Activated CD8-positive, alpha-beta memory T cell treated with anti-CD3 and anti-CD28 coated beads, Interleukin-2, amount 50 U/mL, for 1 hour (primary cell): ENCODE measurements at regions not wholly inside any gene's neighbourhood (a gene's known extent, or its start where the extent isn't known, plus 50 kb on each side); places are given as distances from the start of the nearest gene placed in this dataset.

Source experiments
- DNase-seq: peaks from one replicate; pipeline ENCODE4 v3.0.0-alpha.2; 2020; ENCODE audit errors: extremely low read depth

- DNase-seq: no peak
These were observed 1441.4 kb downstream of the AACS start for GRCh38 chr12:126506426-126507182.

GRCh38 chr12:126507231-126507630 is 1442.0 kb downstream of the AACS start:
- DNase-seq: no peak

- no peak for DNase-seq
These were observed 1444.3 kb downstream of the AACS start for GRCh38 chr12:126509572-126509971.

- no peak for DNase-seq
These were observed 1445.4 kb downstream of the AACS start for GRCh38 chr12:126510630-126511029.

- DNase-seq: no peak
These were observed 1448.0 kb downstream of the AACS start for GRCh38 chr12:126512916-126513913.

GRCh38 chr12:126518596-126519200 is 1453.5 kb downstream of the AACS start:
- DNase-seq: no peak

DNA sequence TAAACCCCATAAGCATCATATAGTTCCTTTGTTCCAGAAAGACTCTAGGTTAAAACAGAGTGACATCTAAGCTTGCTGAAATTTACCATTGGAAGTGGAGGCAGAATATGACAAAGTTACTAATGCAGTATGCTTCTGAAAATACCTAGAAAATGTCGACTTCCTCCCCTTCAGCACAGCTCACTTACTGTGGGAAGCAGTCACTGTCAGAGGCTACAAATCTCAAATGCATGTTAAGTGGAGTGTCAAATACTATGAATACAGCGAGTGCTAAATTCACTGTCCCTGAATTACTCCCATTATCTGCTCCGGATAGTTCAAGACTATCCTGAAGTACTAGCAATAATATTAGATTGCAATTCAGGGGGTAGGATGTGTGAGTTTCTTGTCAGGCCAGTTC is 1454.6 kb downstream of the AACS start:
- DNase-seq: no peak

DNA sequence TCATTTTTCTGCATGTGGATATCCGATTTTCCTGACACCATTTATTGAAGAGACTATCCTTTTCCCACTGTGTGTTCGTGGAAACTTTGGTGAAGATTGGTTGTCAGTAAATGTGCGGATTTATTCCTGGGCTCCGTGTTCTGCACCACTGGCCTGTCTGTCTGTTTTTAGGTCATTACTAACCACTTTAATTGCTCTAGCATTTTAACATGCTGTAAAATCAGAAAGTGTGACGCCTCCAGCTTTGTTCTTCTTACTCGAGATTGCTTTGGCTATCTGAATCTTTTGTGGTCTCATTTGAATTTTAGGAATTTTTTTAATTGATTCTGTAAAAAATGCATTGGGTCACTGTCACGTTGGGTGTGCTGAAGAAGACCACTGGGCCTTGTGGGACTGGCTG is 1458.7 kb downstream of the AACS start:
- DNase-seq: no peak

- DNase-seq: no peak
These were observed 1469.3 kb downstream of the AACS start for GRCh38 chr12:126534495-126534894.

DNA sequence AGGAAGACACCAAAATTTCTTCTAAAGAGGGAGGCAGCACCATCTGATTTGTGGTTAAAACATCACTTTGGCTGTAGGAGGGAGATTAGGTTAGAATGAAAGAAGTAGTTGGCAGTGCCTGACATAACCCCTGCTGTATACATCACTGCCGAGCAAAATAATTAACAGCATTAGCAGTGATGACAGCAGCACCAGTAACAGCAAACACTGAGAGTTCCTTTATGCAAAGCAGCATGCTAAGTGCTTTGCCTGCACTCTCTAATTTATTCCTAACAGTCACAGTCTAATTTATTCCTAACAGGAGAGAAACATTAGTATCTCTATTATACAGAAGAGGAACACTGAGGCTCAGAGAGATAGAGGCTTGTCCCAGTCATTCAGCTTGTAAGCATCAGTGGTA is 1469.7 kb downstream of the AACS start:
- no peak for DNase-seq

GRCh38 chr12:126535971-126536370 is 1470.7 kb downstream of the AACS start:
- no peak for DNase-seq

- DNase-seq: no peak
These were observed 1472.8 kb downstream of the AACS start for GRCh38 chr12:126537961-126538530.

GRCh38 chr12:126538888-126539287 is 1473.7 kb downstream of the AACS start:
- DNase-seq: no peak

- no peak for DNase-seq
These were observed 1480.2 kb downstream of the AACS start for GRCh38 chr12:126545411-126545810.

GRCh38 chr12:126547905-126548304 is 1482.7 kb downstream of the AACS start:
- no peak for DNase-seq

DNA sequence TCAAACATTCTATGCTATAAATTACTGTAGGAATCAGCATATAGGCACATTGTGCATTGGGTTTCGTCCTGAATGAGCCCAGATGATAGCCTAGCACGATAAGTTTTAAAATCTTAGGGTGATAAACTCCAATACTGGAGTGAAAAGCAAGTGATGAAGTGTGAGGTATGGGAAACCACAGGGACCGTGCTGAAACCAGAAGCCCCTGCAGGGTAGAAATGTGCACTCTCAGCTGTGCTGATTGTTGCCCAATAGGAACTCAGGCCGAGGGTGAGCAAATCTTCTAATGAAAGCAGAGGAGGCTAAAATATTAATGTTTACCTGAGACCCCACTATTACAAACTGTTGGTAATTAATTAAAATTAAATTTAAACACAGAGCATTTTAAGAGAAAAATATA is 1486.6 kb downstream of the AACS start:
- DNase-seq: no peak

DNA sequence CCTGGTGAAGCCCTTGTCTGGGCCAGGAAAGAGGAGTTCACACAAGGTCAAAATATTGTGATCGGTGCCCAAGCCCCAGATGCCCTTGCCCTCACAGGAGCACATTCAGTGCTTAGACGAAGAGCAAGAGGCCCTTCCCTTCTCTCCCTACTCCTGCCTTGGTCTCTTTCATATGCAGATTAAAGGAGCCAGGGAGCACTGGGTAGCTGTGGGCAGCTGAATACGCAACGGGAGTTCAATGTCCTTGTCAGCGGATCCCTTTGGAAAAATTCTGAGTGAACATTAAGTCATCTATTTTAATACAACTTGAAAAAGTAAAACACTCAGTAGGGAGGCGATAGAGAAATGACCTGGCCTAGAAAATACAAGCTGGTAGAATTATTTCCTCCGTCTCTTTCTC is 1489.4 kb downstream of the AACS start:
- DNase-seq: no peak

- no peak for DNase-seq
These were observed 1492.4 kb downstream of the AACS start for GRCh38 chr12:126557659-126558058.

- DNase-seq: no peak
These were observed 1493.0 kb downstream of the AACS start for GRCh38 chr12:126558219-126558618.

DNA sequence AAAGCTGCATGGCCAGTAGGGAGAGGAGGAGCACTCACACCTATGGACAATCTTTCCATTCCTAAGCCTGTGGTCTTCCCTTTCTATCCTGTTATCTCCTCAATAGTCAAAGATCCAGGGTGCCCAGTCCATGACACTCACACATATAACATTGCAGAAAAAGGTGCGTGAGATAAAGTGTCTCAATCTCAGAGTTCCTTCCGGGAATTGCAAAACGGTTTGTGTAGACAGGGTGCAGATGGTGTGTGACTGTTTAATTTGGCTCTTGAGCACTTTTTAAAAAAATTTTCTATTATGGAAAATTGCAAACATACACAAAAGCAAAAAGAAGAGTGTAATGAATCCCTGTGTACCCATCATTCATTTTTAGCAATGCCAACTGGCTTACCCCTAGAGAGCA is 1493.6 kb downstream of the AACS start:
- DNase-seq: no peak

- no peak for DNase-seq
These were observed 1501.8 kb downstream of the AACS start for GRCh38 chr12:126567016-126567415.

- DNase-seq: no peak
These were observed 1504.5 kb downstream of the AACS start for GRCh38 chr12:126569706-126570105.
